B cell (primary cell): ENCODE measurements at regions not wholly inside any gene's neighbourhood (a gene's known extent, or its start where the extent isn't known, plus 50 kb on each side); places are given as distances from the start of the nearest gene placed in this dataset.

Source experiments
- ATAC-seq: fragments of 200-7000 bp; cut with Tn5 transposase; one replicate; pipeline ENCODE4 v1.10.0; 2021; ENCODE audit warnings: low read depth, mild to moderate bottlenecking, moderate number of reproducible peaks, moderate library complexity
- CTCF ChIA-PET: fragments of 350-600 bp; sonication (Branson Sonifier 250); formaldehyde crosslinking; loops from one replicate; lab custom pipeline; 2021; ENCODE audit warnings: antibody characterized with exemption, inconsistent platforms; lab: Charles Lee
- POLR2A ChIA-PET: fragments of 350-600 bp; sonication (Branson Sonifier 250); formaldehyde crosslinking; loops from one replicate; lab custom pipeline; 2021; ENCODE audit warnings: antibody characterized with exemption; lab: Charles Lee
- DNase-seq: peaks from one replicate; pipeline ENCODE4 v3.0.0; 2013
- H2AFZ ChIP-seq: 2 replicates; pipeline ENCODE4 v1.6.1; 2012; ENCODE audit warnings: mild to moderate bottlenecking, low read depth, low read length; ENCODE audit not compliant: insufficient read depth, poor library complexity, severe bottlenecking
- H3K27ac ChIP-seq, 2 donors: 1 replicate in 1 of 2; 2 replicates in 1 of 2; pipeline ENCODE4 v1.5.1; 2012 to 2013; ENCODE audit warnings: low read length in 2 of 2, mild to moderate bottlenecking in 2 of 2, moderate library complexity in 1 of 2
- H3K27me3 ChIP-seq, 4 experiments: fragments of 200-600 bp in 1 of 4; sonication (generic) in 1 of 4; replicated peaks in 1 of 4; 1 replicate in 2 of 4; 2 replicates in 2 of 4; pipeline versions ENCODE4 v1.6.1 to v1.7.0; 2013 to 2016; ENCODE audit warnings: low read length in 3 of 4, mild to moderate bottlenecking in 2 of 4, mixed read lengths in 1 of 4, moderate library complexity in 1 of 4; ENCODE audit not compliant: insufficient read depth in 4 of 4, control insufficient read depth in 3 of 4; ENCODE audit errors: control extremely low read depth in 1 of 4
- H3K36me3 ChIP-seq, 2 experiments: replicated peaks in 1 of 2; 1 replicate in 1 of 2; 2 replicates in 1 of 2; pipeline versions ENCODE4 v1.6.1 to v1.7.1; 2013; ENCODE audit warnings: low read length in 1 of 2; ENCODE audit not compliant: insufficient read depth in 2 of 2, control insufficient read depth in 1 of 2; ENCODE audit errors: control extremely low read depth in 1 of 2, extremely low read depth in 1 of 2
- H3K4me1 ChIP-seq, 2 donors: fragments of 200-600 bp in 1 of 2; sonication (generic) in 1 of 2; 1 replicate in 1 of 2; 2 replicates in 1 of 2; pipeline versions ENCODE4 v1.5.1 to v1.6.1; 2013 to 2017; ENCODE audit warnings: low read length in 2 of 2; ENCODE audit not compliant: control insufficient read depth in 2 of 2, insufficient read depth in 2 of 2
- H3K4me2 ChIP-seq: replicated peaks from 2 replicates; pipeline ENCODE3; 2012; ENCODE audit warnings: mild to moderate bottlenecking, low read depth, low read length; ENCODE audit not compliant: poor library complexity, severe bottlenecking
- H3K4me3 ChIP-seq, 5 experiments: fragments of 200-600 bp in 1 of 5; sonication (generic) in 1 of 5; 1 replicate in 3 of 5; 2 replicates in 2 of 5; pipeline versions ENCODE4 v1.5.1 to v1.7.0; 2011 to 2016; ENCODE audit warnings: low read length in 4 of 5, mild to moderate bottlenecking in 4 of 5, low read depth in 2 of 5, control low read depth in 1 of 5, moderate library complexity in 1 of 5; ENCODE audit not compliant: insufficient read depth in 1 of 5; ENCODE audit errors: control extremely low read depth in 1 of 5, extremely low read depth in 1 of 5
- H3K79me2 ChIP-seq: fragments of 200-600 bp; sonication (generic); one replicate; pipeline ENCODE4 v1.6.0; 2016; ENCODE audit warnings: low read length; ENCODE audit not compliant: control insufficient read depth, insufficient read depth
- H3K9ac ChIP-seq: fragments of 200-600 bp; sonication (generic); 2 replicates; pipeline ENCODE4 v1.6.1; 2017; ENCODE audit warnings: mild to moderate bottlenecking, low read length, moderate library complexity
- H3K9me3 ChIP-seq, 3 donors: one replicate each; pipeline versions ENCODE4 v1.6.1 to v1.7.1; 2013; ENCODE audit warnings: low read length in 2 of 3; ENCODE audit not compliant: control insufficient read depth in 2 of 3, insufficient read depth in 1 of 3; ENCODE audit errors: control extremely low read depth in 1 of 3
- H4K20me1 ChIP-seq: 2 replicates; pipeline ENCODE4 v1.6.0; 2012; ENCODE audit warnings: mild to moderate bottlenecking, low read length; ENCODE audit not compliant: insufficient read depth, control insufficient read depth, poor library complexity, severe bottlenecking
- H3K27ac Mint-ChIP-seq: one replicate; pipeline ENCODE4 v1.8.0; 2021; ENCODE audit warnings: mixed read lengths
- H3K27me3 Mint-ChIP-seq: one replicate; pipeline ENCODE4 v1.8.0; 2021; ENCODE audit warnings: mixed read lengths
- H3K4me1 Mint-ChIP-seq: one replicate; pipeline ENCODE4 v1.8.0; 2021; ENCODE audit warnings: mixed read lengths
- H3K4me3 Mint-ChIP-seq: one replicate; pipeline ENCODE4 v1.8.0; 2021; ENCODE audit warnings: mixed read lengths
- H3K9me3 Mint-ChIP-seq: one replicate; pipeline ENCODE4 v1.8.0; 2022; ENCODE audit warnings: mixed read lengths; ENCODE audit not compliant: insufficient read depth
- CTCF ChIP-seq: fragments of 200-600 bp; IDR thresholded peaks from one replicate; pipeline ENCODE4 v1.8.0; 2022; ENCODE audit warnings: antibody characterized with exemption, mild to moderate bottlenecking
- EZH2 ChIP-seq: IDR thresholded peaks from 2 replicates; pipeline ENCODE4 v1.6.1; 2012; ENCODE audit warnings: borderline replicate concordance, low read depth, mild to moderate bottlenecking, moderate library complexity, low read length; ENCODE audit not compliant: insufficient read depth, poor library complexity, severe bottlenecking
- whole genome bisulfite sequencing: methylation state at CpG from one replicate; pipeline ENCODE4 v1.1.5; 2013; ENCODE audit warnings: missing lambda C conversion rate; ENCODE audit not compliant: insufficient coverage; 5-methylcytosine and 5-hydroxymethylcytosine counted together
- intact Hi-C: fragments of 100-400 bp; cut with micrococcal nuclease; formaldehyde crosslinking; loops from one replicate; pipeline ENCODE4 v1.10.0; 2022

DNA sequence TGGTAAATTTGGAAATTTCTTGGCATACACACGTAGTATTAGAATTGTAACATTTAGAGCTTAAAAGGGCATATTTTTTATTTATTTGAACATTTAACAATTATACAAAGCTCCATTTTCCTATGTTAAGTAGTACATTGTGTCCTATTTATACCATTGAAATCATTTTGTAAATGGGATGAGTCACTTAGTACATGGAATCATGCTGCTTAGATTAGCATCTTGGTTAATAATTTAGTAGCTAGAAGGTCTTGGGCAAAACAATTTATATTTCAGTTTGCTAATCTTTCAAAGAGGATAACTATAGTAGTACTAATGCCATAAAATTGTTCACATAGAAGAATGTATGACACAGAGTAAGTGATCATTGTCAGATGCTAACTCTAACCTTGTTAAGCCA, 450.1 kb upstream of the LUZP2 start:
- Histone ChIP-seq H3K4me2 (no peak overlapping the region), H3K27ac (no peak overlapping the region), H3K4me3 (no peak overlapping the region), H4K20me1 (no peaks in the 10 kb centered on the region), H3K27me3 (no peaks in the 10 kb centered on the region), H3K9ac (no peak overlapping the region), H3K9me3 (no peaks in the 10 kb centered on the region), H3K79me2 (no peaks in the 10 kb centered on the region), H3K4me1 (no peaks in the 10 kb centered on the region), H3K36me3 (no peaks in the 10 kb centered on the region), H2AFZ (no peak overlapping the region)
- H3K27me3 Mint-ChIP-seq = no peaks in the 10 kb centered on the region
- H3K4me1 Mint-ChIP-seq = no peaks in the 10 kb centered on the region
- no peak for TF ChIP-seq EZH2
- no peak for TF ChIP-seq CTCF
- intact Hi-C loops = no loop called here
- no peak for ATAC-seq
- H3K4me3 Mint-ChIP-seq = no peak overlapping the region
- H3K9me3 Mint-ChIP-seq = peaks cover 1% of the 10 kb centered on the region
- CTCF ChIA-PET = interaction anchor here (0.9 kb wide), 1 partner anchor 11 kb away, joined by 3 read pairs; no protein-coding TSS in a partner anchor
- POLR2A ChIA-PET = no interaction called here
- WGBS = no CpG with 5 or more reads among the region's 1 CpG
- H3K27ac Mint-ChIP-seq = no peak overlapping the region
- DNase-seq = no peak

DNA sequence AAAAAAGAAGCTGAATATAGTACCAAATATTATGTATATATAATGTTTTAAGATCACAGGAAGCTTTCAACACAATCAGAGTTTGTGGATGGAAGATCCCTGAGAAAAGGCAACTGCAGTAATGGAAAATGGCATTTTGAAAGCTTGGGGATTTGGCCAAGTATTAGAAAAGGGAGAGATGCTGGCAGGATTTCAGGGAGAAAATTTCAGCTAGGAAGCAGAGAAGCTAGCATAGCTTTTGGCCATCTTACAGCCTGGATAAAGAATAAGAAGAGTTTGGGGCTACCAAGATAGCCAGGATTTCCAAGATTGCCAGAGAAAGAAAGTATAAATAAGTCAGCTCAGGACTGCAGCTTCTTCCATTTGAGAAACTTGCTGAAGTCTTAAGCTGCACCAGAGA, 440.8 kb upstream of the LUZP2 start:
- H3K4me3 ChIP-seq = no peak overlapping the region
- CTCF ChIA-PET = no interaction called here
- H3K36me3 ChIP-seq = no peaks in the 10 kb centered on the region
- Mint-ChIP-seq H3K27ac (no peak overlapping the region), H3K4me3 (no peak overlapping the region), H3K9me3 (no peaks in the 10 kb centered on the region), H3K27me3 (no peaks in the 10 kb centered on the region), H3K4me1 (no peaks in the 10 kb centered on the region)
- H3K9ac ChIP-seq = no peak overlapping the region
- TF ChIP-seq CTCF = no peak
- no peak for TF ChIP-seq EZH2
- no peaks in the 10 kb centered on the region for H4K20me1 ChIP-seq
- H3K79me2 ChIP-seq = no peaks in the 10 kb centered on the region
- H3K27me3 ChIP-seq = no peaks in the 10 kb centered on the region
- POLR2A ChIA-PET = no interaction called here
- no peak overlapping the region for H3K27ac ChIP-seq
- no peaks in the 10 kb centered on the region for H3K4me1 ChIP-seq
- intact Hi-C loops = no loop called here
- H2AFZ ChIP-seq = no peak overlapping the region
- no peak for ATAC-seq
- H3K9me3 ChIP-seq = no peaks in the 10 kb centered on the region
- DNase-seq = no peak
- no peak overlapping the region for H3K4me2 ChIP-seq
